ENCODE measurements at regions not wholly inside any gene's neighbourhood (a gene's known extent, or its start where the extent isn't known, plus 50 kb on each side); places are given as distances from the start of the nearest gene placed in this dataset.

DNA sequence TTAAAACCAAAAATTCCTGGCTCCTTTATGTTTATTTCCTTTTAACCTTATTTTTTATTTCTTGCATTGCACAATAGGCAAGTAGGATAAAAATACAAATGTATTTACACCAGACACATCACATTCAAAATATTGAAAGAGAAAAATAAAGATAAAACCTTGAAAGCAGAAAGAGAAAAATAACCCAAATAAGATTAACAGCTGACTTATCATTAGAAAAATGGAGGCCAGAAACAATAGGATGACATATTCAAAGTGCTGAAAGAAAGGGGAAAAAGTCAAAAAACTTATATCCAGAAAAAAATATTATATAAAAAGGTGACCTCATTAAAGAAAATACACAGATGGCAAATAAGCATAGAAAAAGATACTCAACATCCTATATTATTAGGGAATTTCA, 459.4 kb downstream of the NUF2 start:
- TF ChIP-seq POLR2A (IDR thresholded peaks at IDR 0.05) (no peak), CTCF (IDR thresholded peaks at IDR 0.05 in 4 of 5, conservative IDR thresholded peaks at IDR 0.05 in 1 of 5) (no peak)

All from gastrocnemius medialis (tissue), 4 donors.